ENCODE measurements at regions not wholly inside any gene's neighbourhood (a gene's known extent, or its start where the extent isn't known, plus 50 kb on each side); places are given as distances from the start of the nearest gene placed in this dataset.

DNA sequence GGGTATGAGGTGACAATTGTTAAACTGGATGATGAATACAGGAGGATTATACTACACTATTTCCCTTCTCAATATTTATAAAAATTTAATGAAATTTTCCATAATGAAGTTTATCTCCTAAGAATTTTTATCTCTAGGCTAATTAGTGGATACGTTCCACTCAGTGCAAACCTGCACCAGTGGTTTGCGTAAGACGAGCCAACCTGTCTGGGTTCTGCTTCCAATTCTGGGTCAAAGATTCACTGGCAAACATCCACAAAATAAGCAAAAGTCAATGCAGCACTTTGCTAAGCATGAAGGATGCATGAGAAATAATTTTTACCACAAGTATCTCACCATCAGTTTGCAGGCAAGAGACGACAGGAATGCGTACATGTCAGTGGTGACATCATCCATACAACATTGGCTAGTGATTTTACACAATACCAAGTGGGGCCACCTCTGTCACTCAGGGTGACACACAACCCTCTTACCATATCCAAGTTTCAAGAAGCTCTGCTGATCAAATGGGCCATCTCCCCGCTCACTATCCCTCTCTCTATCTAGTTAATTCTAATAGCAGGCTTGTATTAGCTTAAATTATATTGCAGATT, 51.7 kb downstream of the FAM50B start:
- TF ChIP-seq, protein P1, sequence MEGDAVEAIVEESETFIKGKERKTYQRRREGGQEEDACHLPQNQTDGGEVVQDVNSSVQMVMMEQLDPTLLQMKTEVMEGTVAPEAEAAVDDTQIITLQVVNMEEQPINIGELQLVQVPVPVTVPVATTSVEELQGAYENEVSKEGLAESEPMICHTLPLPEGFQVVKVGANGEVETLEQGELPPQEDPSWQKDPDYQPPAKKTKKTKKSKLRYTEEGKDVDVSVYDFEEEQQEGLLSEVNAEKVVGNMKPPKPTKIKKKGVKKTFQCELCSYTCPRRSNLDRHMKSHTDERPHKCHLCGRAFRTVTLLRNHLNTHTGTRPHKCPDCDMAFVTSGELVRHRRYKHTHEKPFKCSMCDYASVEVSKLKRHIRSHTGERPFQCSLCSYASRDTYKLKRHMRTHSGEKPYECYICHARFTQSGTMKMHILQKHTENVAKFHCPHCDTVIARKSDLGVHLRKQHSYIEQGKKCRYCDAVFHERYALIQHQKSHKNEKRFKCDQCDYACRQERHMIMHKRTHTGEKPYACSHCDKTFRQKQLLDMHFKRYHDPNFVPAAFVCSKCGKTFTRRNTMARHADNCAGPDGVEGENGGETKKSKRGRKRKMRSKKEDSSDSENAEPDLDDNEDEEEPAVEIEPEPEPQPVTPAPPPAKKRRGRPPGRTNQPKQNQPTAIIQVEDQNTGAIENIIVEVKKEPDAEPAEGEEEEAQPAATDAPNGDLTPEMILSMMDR (IDR thresholded peaks at IDR 0.05; ENCODE audit: low read depth, low read length), result no peak
- H3K4me3 ChIP-seq (ENCODE audit: low read depth, low read length), result no peak overlapping the region
- in situ Hi-C loops (cut with HindIII; ENCODE audit: low sequenced_read_pairs), result no loop called here
- no peak for DNase-seq (ENCODE audit: low read depth, low spot score)

DNA sequence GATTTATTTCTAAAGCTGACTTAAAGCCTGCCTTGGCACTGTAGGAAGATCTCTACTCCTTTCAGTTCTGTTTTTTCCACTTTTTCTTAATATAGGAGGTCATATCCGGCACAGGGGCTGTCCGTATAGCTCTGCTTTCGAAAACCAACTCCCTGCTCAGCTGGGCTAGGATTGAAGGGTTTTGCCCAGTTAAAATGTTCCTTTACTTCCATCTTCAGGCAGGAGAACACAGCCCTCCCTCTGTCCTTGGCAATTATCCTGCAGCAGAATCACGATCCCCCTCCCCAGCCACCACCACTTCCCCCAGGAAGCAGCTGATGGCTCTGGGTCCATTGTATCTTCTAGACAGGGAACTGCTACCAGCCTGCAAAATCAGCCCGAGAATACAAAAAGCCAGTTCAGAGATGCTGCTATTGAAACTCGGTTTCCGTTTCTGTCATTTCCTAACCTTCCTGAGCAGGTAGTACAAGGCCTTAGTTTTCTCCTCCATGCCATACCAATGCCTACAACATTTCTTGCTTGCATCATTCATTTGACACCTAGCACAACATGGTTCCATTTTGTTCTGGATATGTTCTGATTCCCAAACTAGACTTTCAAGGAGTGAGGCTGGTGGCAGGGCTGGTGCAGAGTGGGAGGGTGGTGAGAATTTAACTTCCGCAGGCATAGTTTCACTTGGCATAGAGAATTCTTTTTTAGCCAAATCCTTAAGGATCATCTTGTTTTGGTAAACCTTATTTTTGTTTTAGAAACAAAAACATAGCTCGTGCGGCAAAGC, 53.9 kb downstream of the FAM50B start:
- H3K4me3 ChIP-seq (ENCODE audit: low read depth, low read length), result no peak overlapping the region
- in situ Hi-C loops (cut with HindIII; ENCODE audit: low sequenced_read_pairs), result no loop called here
- no peak for DNase-seq (ENCODE audit: low read depth, low spot score)
- TF ChIP-seq, protein P1 (IDR thresholded peaks at IDR 0.05; ENCODE audit: low read depth, low read length), result no peak

DNA sequence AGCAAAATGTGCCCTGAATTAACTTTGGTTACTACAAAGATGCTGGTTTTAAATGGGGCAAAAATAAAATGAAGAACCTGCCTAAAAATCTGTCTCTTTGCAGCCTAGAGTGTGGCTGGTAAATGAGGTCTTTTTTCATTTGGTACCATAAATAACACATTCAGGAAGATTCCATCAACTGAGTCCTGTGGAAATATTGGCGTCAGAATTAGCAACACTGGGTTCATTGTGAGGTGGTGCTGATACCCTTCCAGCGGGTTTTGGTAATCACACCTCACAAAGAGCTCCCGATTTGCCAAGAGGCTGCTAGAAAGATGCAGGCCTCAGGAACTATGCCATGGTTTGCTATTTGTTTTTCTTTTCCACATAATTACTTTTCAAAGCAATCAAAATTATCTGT, 55.3 kb downstream of the FAM50B start:
- DNase-seq (ENCODE audit: low read depth, low spot score), result no peak
- H3K4me3 ChIP-seq (ENCODE audit: low read depth, low read length), result no peak overlapping the region
- in situ Hi-C loops (cut with HindIII; ENCODE audit: low sequenced_read_pairs), result no loop called here
- TF ChIP-seq, protein P1 (IDR thresholded peaks at IDR 0.05; ENCODE audit: low read depth, low read length), result no peak

DNA sequence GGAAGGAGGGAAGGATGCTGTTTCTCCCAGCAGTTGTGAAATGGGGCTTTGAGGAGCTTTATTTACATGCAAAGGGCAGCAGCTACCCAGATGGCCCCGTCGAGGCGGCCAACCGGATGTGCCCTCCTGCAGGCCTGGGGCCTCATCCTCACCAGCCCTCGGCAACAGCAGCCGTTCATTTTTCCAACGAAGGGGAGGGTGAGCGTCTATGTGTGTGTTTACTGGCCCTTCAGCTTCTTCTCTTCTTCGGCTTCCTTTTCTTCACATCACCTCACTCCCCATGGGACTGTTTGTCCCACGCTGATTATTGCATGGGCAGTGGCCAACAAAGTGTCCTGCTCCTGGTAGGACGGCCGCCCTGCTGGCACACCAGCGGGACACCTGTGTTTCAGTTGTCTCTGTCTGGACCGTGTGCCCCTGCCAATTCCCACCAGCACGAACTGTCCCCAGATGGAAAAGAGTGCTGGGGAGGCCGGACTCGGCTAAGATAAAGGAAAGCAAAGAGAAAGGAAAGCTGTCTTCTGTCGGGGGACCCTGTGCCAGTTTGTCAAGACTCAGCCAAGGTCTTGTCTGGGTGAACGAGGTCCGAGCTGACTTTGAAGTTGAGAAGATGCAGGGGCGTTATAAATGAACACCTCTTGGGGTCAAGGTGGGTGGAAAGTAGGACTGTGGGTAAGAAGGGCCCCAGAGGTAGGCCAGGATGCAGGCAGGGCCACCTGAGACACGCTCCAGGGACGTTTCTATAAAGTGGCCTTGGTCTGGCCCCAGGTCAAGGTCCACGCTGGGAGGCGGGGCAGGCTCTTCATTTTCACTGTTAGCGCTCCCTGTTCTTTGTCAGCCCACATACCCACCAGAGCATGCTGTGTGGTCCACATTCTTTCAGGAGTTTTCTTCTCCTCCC, 57.0 kb downstream of the FAM50B start:
- DNase-seq (ENCODE audit: low read depth, low spot score), result no peak
- TF ChIP-seq, protein P1 (IDR thresholded peaks at IDR 0.05; ENCODE audit: low read depth, low read length), result no peak
- in situ Hi-C loops (cut with HindIII; ENCODE audit: low sequenced_read_pairs), result no loop called here
- H3K4me3 ChIP-seq (ENCODE audit: low read depth, low read length), result no peak overlapping the region

DNA sequence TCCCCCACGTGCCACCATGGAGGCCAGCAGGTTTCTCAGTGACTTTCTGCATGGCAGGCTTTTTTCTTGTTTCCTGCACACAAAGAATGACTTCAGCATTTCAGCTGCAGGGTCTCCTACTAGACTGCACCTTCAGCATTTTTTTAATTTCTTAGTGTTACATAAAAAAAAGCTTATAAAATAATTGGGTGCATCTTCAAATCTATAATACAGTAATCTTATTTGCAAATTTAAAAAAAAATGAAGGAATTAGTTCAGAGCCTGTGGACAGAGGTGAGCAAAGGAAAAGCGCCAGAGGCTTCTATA, 57.6 kb downstream of the FAM50B start:
- in situ Hi-C loops (cut with HindIII; ENCODE audit: low sequenced_read_pairs), result no loop called here
- no peak overlapping the region for H3K4me3 ChIP-seq (ENCODE audit: low read depth, low read length)
- DNase-seq (ENCODE audit: low read depth, low spot score), result no peak

DNA sequence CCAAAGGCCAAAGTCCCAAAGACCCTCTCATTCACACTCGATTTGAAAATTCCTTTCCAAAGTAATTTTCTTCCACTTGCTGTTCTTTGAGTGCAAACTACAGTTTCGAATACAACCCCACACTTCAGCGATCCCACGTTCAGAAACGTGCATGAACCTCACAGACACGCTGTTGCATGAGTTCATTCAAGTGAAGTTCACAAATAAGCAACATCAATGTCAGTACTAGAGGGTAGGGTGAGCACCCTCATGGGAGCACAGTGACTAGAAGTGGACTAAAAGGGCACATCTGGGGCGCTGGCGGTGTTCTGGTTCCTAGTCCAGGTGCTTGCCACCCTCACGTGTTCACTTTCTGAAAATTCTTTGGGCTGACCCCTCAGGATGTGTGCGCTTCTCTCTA, 59.0 kb downstream of the FAM50B start:
- in situ Hi-C loops (cut with HindIII; ENCODE audit: low sequenced_read_pairs), result no loop called here
- TF ChIP-seq, protein P1 (IDR thresholded peaks at IDR 0.05; ENCODE audit: low read depth, low read length), result no peak
- H3K4me3 ChIP-seq (ENCODE audit: low read depth, low read length), result no peak overlapping the region
- DNase-seq (ENCODE audit: low read depth, low spot score), result no peak

More for the DNA sequence above, 57.6 kb downstream of the FAM50B start:
- TF ChIP-seq, protein P1 (IDR thresholded peaks at IDR 0.05; ENCODE audit: low read depth, low read length), result no peak
